AG04449 (cell line): ENCODE measurements at regions not wholly inside any gene's neighbourhood (a gene's known extent, or its start where the extent isn't known, plus 50 kb on each side); places are given as distances from the start of the nearest gene placed in this dataset.

Source experiments
- CTCF ChIA-PET: fragments of 350-600 bp; formaldehyde crosslinking; extraction: SDS; loops from one replicate; lab custom pipeline; 2021; ENCODE audit warnings: antibody characterized with exemption; lab: Yijun Ruan, JAX
- POLR2A ChIA-PET: fragments of 400-600, 350-600 bp; formaldehyde crosslinking; extraction: SDS; loops from one replicate; lab custom pipeline; 2020; ENCODE audit warnings: antibody characterized with exemption, inconsistent platforms; lab: Yijun Ruan, JAX
- DNase-seq: peaks from one replicate; pipeline ENCODE4 v3.0.0-alpha.2; 2010; ENCODE audit warnings: low read depth, low spot score
- H3K4me3 ChIP-seq: 2 replicates; pipeline ENCODE4 v1.5.1; 2011; ENCODE audit warnings: low read depth, mild to moderate bottlenecking, control low read depth, low read length
- TF ChIP-seq, protein P1 (sequence below): IDR thresholded peaks from one replicate; pipeline ENCODE4 v1.5.1; 2011; ENCODE audit warnings: mild to moderate bottlenecking, moderate library complexity, low read length, control low read depth, inconsistent platforms; ENCODE audit not compliant: insufficient read depth; ENCODE audit errors: missing control alignments

- DNase-seq = no peak
- POLR2A ChIA-PET = no interaction called here
Measured at GRCh38 chr13:56347014-56347413, 793.7 kb upstream of the PRR20A start.

GRCh38 chr13:56349866-56350265, 790.9 kb upstream of the PRR20A start:
- CTCF ChIA-PET = no interaction called here
- TF ChIP-seq, protein P1, sequence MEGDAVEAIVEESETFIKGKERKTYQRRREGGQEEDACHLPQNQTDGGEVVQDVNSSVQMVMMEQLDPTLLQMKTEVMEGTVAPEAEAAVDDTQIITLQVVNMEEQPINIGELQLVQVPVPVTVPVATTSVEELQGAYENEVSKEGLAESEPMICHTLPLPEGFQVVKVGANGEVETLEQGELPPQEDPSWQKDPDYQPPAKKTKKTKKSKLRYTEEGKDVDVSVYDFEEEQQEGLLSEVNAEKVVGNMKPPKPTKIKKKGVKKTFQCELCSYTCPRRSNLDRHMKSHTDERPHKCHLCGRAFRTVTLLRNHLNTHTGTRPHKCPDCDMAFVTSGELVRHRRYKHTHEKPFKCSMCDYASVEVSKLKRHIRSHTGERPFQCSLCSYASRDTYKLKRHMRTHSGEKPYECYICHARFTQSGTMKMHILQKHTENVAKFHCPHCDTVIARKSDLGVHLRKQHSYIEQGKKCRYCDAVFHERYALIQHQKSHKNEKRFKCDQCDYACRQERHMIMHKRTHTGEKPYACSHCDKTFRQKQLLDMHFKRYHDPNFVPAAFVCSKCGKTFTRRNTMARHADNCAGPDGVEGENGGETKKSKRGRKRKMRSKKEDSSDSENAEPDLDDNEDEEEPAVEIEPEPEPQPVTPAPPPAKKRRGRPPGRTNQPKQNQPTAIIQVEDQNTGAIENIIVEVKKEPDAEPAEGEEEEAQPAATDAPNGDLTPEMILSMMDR = no peak
- POLR2A ChIA-PET = no interaction called here
- no peak overlapping the region for H3K4me3 ChIP-seq
- DNase-seq = no peak

More at GRCh38 chr13:56347014-56347413, 793.7 kb upstream of the PRR20A start:
- TF ChIP-seq, protein P1 = no peak
- CTCF ChIA-PET = no interaction called here
- no peak overlapping the region for H3K4me3 ChIP-seq

DNA sequence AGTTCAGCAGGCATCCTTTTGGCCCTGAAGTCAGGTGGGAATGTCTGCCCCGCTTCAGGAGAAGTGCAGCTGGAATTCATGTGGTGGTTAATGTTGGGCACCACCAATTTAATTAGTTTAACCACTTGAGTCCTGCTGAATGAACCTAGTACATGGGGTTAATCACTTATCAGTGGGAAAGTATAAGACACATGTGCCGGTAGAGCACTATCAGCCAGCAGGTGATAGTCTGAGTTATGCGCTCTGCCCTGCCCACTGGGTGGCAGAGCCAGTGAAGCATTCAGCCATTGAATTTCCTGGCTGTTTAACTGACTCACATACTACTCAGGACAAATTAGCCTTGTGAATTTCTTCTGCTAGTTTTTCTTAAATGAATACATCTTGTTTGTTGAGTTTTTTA, 789.7 kb upstream of the PRR20A start:
- ChIA-PET CTCF (no interaction called here), POLR2A (no interaction called here)
- no peak for DNase-seq
- H3K4me3 ChIP-seq = no peak overlapping the region
- TF ChIP-seq, protein P1 = no peak

DNA sequence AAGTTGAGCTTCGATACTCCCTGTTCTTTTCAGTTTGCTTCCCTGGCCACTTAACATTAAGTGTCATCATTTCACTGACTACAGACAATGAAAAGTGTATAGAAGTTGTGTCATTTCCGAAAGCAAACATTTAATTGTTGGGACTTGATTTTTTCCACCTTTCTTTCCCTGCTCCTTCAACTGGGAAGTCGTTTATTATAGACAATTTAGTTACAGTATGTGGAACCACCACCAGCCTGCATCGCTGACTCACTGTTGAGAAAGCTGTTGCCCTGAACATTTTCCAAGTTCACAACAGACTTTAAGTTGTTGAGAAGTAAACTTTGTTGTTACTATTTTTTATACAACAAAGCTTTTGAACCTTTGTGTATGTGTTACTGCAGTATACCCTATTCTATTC, 788.4 kb upstream of the PRR20A start:
- DNase-seq = no peak
- CTCF ChIA-PET = no interaction called here
- TF ChIP-seq, protein P1 = no peak
- H3K4me3 ChIP-seq = no peak overlapping the region
- POLR2A ChIA-PET = no interaction called here

- no peak overlapping the region for H3K4me3 ChIP-seq
- ChIA-PET CTCF (no interaction called here), POLR2A (no interaction called here)
- no peak for DNase-seq
- TF ChIP-seq, protein P1 = no peak
Measured at GRCh38 chr13:56352901-56353300, 787.8 kb upstream of the PRR20A start.

GRCh38 chr13:56356690-56357089, 784.0 kb upstream of the PRR20A start:
- TF ChIP-seq, protein P1 = no peak
- H3K4me3 ChIP-seq = no peak overlapping the region
- no peak for DNase-seq
- ChIA-PET CTCF (no interaction called here), POLR2A (no interaction called here)

GRCh38 chr13:56378566-56378965, 762.2 kb upstream of the PRR20A start:
- ChIA-PET CTCF (no interaction called here), POLR2A (no interaction called here)

More at GRCh38 chr13:56378566-56378965, 762.2 kb upstream of the PRR20A start:
- no peak for DNase-seq
- H3K4me3 ChIP-seq = no peak overlapping the region
- TF ChIP-seq, protein P1 = no peak
